H1 (cell line): ENCODE measurements at regions not wholly inside any gene's neighbourhood (a gene's known extent, or its start where the extent isn't known, plus 50 kb on each side); places are given as distances from the start of the nearest gene placed in this dataset.

Source experiments
- NRF1 ChIP-seq: IDR thresholded peaks from 2 replicates; pipeline ENCODE4 v1.6.1; 2011; ENCODE audit warnings: mild to moderate bottlenecking, low read depth, low read length, improper control_type of control experiment
- SP4 ChIP-seq: IDR thresholded peaks from 2 replicates; pipeline ENCODE4 v1.6.1; 2012; ENCODE audit warnings: low read length, inconsistent platforms
- TF ChIP-seq, protein P1 (sequence below), 3 experiments: IDR thresholded peaks; 1 replicate in 2 of 3; 2 replicates in 1 of 3; pipeline versions ENCODE4 v1.5.1 to v1.6.1; 2011; ENCODE audit warnings: low read length in 3 of 3, mild to moderate bottlenecking in 3 of 3, inconsistent platforms in 2 of 3, low read depth in 1 of 3, moderate library complexity in 1 of 3; ENCODE audit not compliant: insufficient read depth in 1 of 3; ENCODE audit errors: control extremely low read depth in 1 of 3
- TF ChIP-seq, protein P2 (sequence below): IDR thresholded peaks from 2 replicates; pipeline ENCODE4 v1.6.1; 2012; ENCODE audit warnings: inconsistent platforms

DNA sequence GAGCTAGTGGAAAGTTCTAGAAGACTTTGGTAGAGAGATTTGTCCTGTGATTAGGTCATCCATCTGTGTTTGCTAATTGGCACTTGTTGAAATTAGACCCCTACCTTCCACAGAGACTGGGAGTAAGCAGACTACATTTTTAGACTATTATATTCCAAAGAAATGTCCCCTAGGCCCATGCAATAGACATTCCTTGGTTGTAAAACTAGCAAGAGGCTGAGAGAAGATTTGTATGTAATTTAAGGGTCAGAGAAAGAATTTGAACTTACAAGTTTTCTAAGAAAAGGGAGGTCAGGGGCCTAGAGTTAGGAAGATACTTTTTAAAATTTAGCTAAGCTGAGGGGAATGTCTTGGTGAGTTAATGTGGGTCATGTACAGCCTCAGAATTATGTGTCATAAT, 470.7 kb upstream of the SLITRK1 start (continued):
- TF ChIP-seq, protein P1, sequence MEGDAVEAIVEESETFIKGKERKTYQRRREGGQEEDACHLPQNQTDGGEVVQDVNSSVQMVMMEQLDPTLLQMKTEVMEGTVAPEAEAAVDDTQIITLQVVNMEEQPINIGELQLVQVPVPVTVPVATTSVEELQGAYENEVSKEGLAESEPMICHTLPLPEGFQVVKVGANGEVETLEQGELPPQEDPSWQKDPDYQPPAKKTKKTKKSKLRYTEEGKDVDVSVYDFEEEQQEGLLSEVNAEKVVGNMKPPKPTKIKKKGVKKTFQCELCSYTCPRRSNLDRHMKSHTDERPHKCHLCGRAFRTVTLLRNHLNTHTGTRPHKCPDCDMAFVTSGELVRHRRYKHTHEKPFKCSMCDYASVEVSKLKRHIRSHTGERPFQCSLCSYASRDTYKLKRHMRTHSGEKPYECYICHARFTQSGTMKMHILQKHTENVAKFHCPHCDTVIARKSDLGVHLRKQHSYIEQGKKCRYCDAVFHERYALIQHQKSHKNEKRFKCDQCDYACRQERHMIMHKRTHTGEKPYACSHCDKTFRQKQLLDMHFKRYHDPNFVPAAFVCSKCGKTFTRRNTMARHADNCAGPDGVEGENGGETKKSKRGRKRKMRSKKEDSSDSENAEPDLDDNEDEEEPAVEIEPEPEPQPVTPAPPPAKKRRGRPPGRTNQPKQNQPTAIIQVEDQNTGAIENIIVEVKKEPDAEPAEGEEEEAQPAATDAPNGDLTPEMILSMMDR (IDR thresholded peaks at IDR 0.05; ENCODE audit: control extremely low read depth in 1 of 3, insufficient read depth in 1 of 3, low read depth in 1 of 3, low read length in 3 of 3): no peak
- no peak for TF ChIP-seq SP4
- TF ChIP-seq NRF1: no peak
- TF ChIP-seq, protein P2, sequence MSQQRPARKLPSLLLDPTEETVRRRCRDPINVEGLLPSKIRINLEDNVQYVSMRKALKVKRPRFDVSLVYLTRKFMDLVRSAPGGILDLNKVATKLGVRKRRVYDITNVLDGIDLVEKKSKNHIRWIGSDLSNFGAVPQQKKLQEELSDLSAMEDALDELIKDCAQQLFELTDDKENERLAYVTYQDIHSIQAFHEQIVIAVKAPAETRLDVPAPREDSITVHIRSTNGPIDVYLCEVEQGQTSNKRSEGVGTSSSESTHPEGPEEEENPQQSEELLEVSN: no peak
